H1 (cell line): ENCODE measurements at regions not wholly inside any gene's neighbourhood (a gene's known extent, or its start where the extent isn't known, plus 50 kb on each side); places are given as distances from the start of the nearest gene placed in this dataset.

Experiments
- CTCF ChIA-PET: fragments of 300-600 bp; sonication (Branson Sonifier 250); formaldehyde crosslinking; loops from one replicate; lab custom pipeline; 2021; ENCODE audit not compliant: partially characterized antibody; lab: Charles Lee
- POLR2A ChIA-PET: fragments of 300-600 bp; sonication (Branson Sonifier 250); formaldehyde crosslinking; loops from one replicate; lab custom pipeline; 2021; ENCODE audit warnings: inconsistent platforms; ENCODE audit not compliant: partially characterized antibody; lab: Charles Lee
- DNase-seq, 2 experiments: peaks; one replicate each; pipeline versions ENCODE4 v3.0.0 to v3.0.0-alpha.2; 2010 to 2022; ENCODE audit warnings: low spot score in 2 of 2, low read depth in 1 of 2, mixed read lengths in 1 of 2
- FAIRE-seq: peaks from 2 replicates; lab custom pipeline; 2011; peaks lifted over from hg19 to GRCh38; lab: Jason Lieb, UNC
- H2AFZ ChIP-seq: 2 replicates; pipeline ENCODE4 v1.8.1; 2012; ENCODE audit warnings: low read length, inconsistent platforms
- H2AK5ac ChIP-seq: 2 replicates; pipeline ENCODE4 v1.6.1; 2013; ENCODE audit warnings: low read depth, low read length
- H2BK120ac ChIP-seq: replicated peaks from 2 replicates; pipeline ENCODE3; 2013; ENCODE audit warnings: low read depth, low read length, inconsistent platforms
- H2BK12ac ChIP-seq: 2 replicates; pipeline ENCODE4 v1.6.1; 2013; ENCODE audit warnings: low read depth, low read length
- H2BK15ac ChIP-seq: 2 replicates; pipeline ENCODE4 v1.6.1; 2013; ENCODE audit warnings: low read length
- H2BK20ac ChIP-seq: 2 replicates; pipeline ENCODE4 v1.6.1; 2013; ENCODE audit warnings: low read length
- H2BK5ac ChIP-seq: 2 replicates; pipeline ENCODE4 v1.6.1; 2013; ENCODE audit warnings: low read depth, low read length
- H3K14ac ChIP-seq: 2 replicates; pipeline ENCODE4 v1.6.1; 2013; ENCODE audit warnings: inconsistent platforms; ENCODE audit not compliant: insufficient read length
- H3K18ac ChIP-seq: 2 replicates; pipeline ENCODE4 v1.6.1; 2013; ENCODE audit warnings: low read length; ENCODE audit errors: extremely low read depth
- H3K23ac ChIP-seq: 2 replicates; pipeline ENCODE4 v1.6.1; 2013; ENCODE audit warnings: inconsistent platforms; ENCODE audit not compliant: insufficient read length
- H3K23me2 ChIP-seq: 2 replicates; pipeline ENCODE4 v1.6.1; 2013; ENCODE audit warnings: low read depth, low read length
- H3K27ac ChIP-seq: 2 replicates; pipeline ENCODE4 v1.6.1; 2011; ENCODE audit warnings: low read depth, low read length, inconsistent platforms
- H3K27me3 ChIP-seq, 4 experiments: replicated peaks in 1 of 4; 1 replicate in 1 of 4; 2 replicates in 3 of 4; pipeline versions ENCODE4 v1.6.1 to v1.8.1; 2011 to 2013; ENCODE audit warnings: low read length in 3 of 4, mild to moderate bottlenecking in 3 of 4, inconsistent platforms in 2 of 4, mixed read lengths in 2 of 4, moderate library complexity in 1 of 4; ENCODE audit not compliant: control insufficient read depth in 3 of 4, insufficient read depth in 3 of 4; ENCODE audit errors: extremely low read depth in 1 of 4
- H3K36me3 ChIP-seq, 4 experiments: 2 replicates each; pipeline versions ENCODE4 v1.6.1 to v1.8.1; 2011 to 2013; ENCODE audit warnings: mild to moderate bottlenecking in 4 of 4, low read length in 3 of 4, moderate library complexity in 2 of 4, control low read depth in 1 of 4, inconsistent platforms in 1 of 4; ENCODE audit not compliant: insufficient read depth in 4 of 4, control insufficient read depth in 2 of 4
- H3K4ac ChIP-seq: replicated peaks from 2 replicates; pipeline ENCODE3; 2013; ENCODE audit warnings: low read length, low read depth, mixed read lengths, inconsistent platforms; ENCODE audit not compliant: insufficient read length
- H3K4me1 ChIP-seq, 4 experiments: replicated peaks in 1 of 4; 1 replicate in 1 of 4; 2 replicates in 3 of 4; pipeline versions ENCODE4 v1.6.1 to v1.8.1; 2011 to 2013; ENCODE audit warnings: low read length in 3 of 4, inconsistent platforms in 2 of 4, mixed read lengths in 1 of 4; ENCODE audit not compliant: insufficient read depth in 4 of 4, control insufficient read depth in 3 of 4
- H3K4me2 ChIP-seq, 2 experiments: 2 replicates each; pipeline versions ENCODE4 v1.6.1 to v1.8.1; 2011 to 2013; ENCODE audit warnings: low read depth in 2 of 2, low read length in 2 of 2, control low read depth in 1 of 2, inconsistent platforms in 1 of 2, mild to moderate bottlenecking in 1 of 2; ENCODE audit not compliant: insufficient read depth in 1 of 2
- H3K4me3 ChIP-seq, 4 experiments: fragments of 200-600, 300-600 bp in 1 of 4; sonication (generic), shearing (Covaris generic), sonication (Bioruptor Twin) in 1 of 4; 2 replicates each; pipeline versions ENCODE4 v1.5.1 to v1.8.1; 2011 to 2016; ENCODE audit warnings: low read length in 4 of 4, low read depth in 3 of 4, control low read depth in 2 of 4, inconsistent platforms in 2 of 4, mild to moderate bottlenecking in 2 of 4, mixed read lengths in 1 of 4, moderate library complexity in 1 of 4; ENCODE audit not compliant: insufficient read depth in 2 of 4; ENCODE audit errors: extremely low read depth in 1 of 4
- H3K56ac ChIP-seq: replicated peaks from 2 replicates; pipeline ENCODE3; 2013; ENCODE audit warnings: low read depth, mild to moderate bottlenecking, mixed read lengths, low read length, inconsistent platforms; ENCODE audit not compliant: insufficient read length
- H3K79me1 ChIP-seq: 2 replicates; pipeline ENCODE4 v1.6.1; 2013; ENCODE audit warnings: low read depth, low read length, control low read depth
- H3K79me2 ChIP-seq, 2 experiments: 2 replicates each; pipeline versions ENCODE4 v1.6.1 to v1.8.1; 2012 to 2013; ENCODE audit warnings: low read length in 2 of 2, mild to moderate bottlenecking in 2 of 2, inconsistent platforms in 1 of 2; ENCODE audit not compliant: insufficient read depth in 2 of 2, control insufficient read depth in 1 of 2
- H3K9ac ChIP-seq, 4 experiments: replicated peaks in 1 of 4; 1 replicate in 1 of 4; 2 replicates in 3 of 4; pipeline versions ENCODE4 v1.6.1 to v1.8.1; 2011 to 2013; ENCODE audit warnings: low read depth in 3 of 4, low read length in 3 of 4, control low read depth in 2 of 4, mild to moderate bottlenecking in 2 of 4, moderate library complexity in 2 of 4, inconsistent platforms in 1 of 4; ENCODE audit errors: extremely low read depth in 1 of 4
- H3K9me3 ChIP-seq, 2 experiments: 2 replicates each; pipeline versions ENCODE4 v1.6.1 to v1.8.1; 2012 to 2013; ENCODE audit warnings: mild to moderate bottlenecking in 2 of 2, moderate library complexity in 2 of 2, control low read depth in 1 of 2, inconsistent platforms in 1 of 2, low read depth in 1 of 2, low read length in 1 of 2, mixed read lengths in 1 of 2; ENCODE audit not compliant: insufficient read depth in 2 of 2
- H4K20me1 ChIP-seq, 2 experiments: replicated peaks in 1 of 2; 2 replicates each; pipeline versions ENCODE3 to v1.8.1; 2011 to 2013; ENCODE audit warnings: inconsistent platforms in 2 of 2, low read length in 2 of 2, mild to moderate bottlenecking in 1 of 2; ENCODE audit not compliant: insufficient read depth in 2 of 2, control insufficient read depth in 1 of 2
- H4K5ac ChIP-seq: 2 replicates; pipeline ENCODE4 v1.6.1; 2013; ENCODE audit warnings: low read length, low read depth, mixed read lengths, inconsistent platforms; ENCODE audit not compliant: insufficient read length
- H4K8ac ChIP-seq: 2 replicates; pipeline ENCODE4 v1.8.0; 2013; ENCODE audit warnings: mild to moderate bottlenecking, moderate library complexity, low read length, inconsistent platforms; ENCODE audit not compliant: insufficient read depth; ENCODE audit errors: extremely low read depth
- H4K91ac ChIP-seq: replicated peaks from 2 replicates; pipeline ENCODE3; 2013; ENCODE audit warnings: low read length, mixed read lengths, inconsistent platforms; ENCODE audit not compliant: insufficient read length
- CHD1 ChIP-seq: IDR thresholded peaks from 2 replicates; pipeline ENCODE4 v1.6.1; 2012; ENCODE audit warnings: low read depth, low read length, improper control_type of control experiment
- CHD2 ChIP-seq: IDR thresholded peaks from 2 replicates; pipeline ENCODE4 v1.6.1; 2012; ENCODE audit warnings: low read length, improper control_type of control experiment
- E2F6 ChIP-seq: IDR thresholded peaks from 2 replicates; pipeline ENCODE4 v1.6.1; 2012; ENCODE audit warnings: inconsistent platforms
- EGR1 ChIP-seq: IDR thresholded peaks from 2 replicates; pipeline ENCODE4 v1.6.1; 2011; ENCODE audit warnings: low read depth, low read length, borderline replicate concordance
- EZH2 ChIP-seq: fragments of 200-600 bp; sonication (generic); IDR thresholded peaks from 2 replicates; pipeline ENCODE4 v1.7.1; 2012; ENCODE audit warnings: low read depth, mild to moderate bottlenecking, moderate library complexity, low read length, inconsistent platforms; ENCODE audit not compliant: severe bottlenecking
- KDM5A ChIP-seq: fragments of 200-600 bp; IDR thresholded peaks from 2 replicates; pipeline ENCODE4 v1.7.1; 2012; ENCODE audit warnings: mild to moderate bottlenecking, low read length, inconsistent platforms, mixed read lengths
- NANOG ChIP-seq: IDR thresholded peaks from 2 replicates; pipeline ENCODE4 v1.6.1; 2011; ENCODE audit warnings: low read length, low read depth, mild to moderate bottlenecking, inconsistent platforms; ENCODE audit not compliant: insufficient read depth, poor library complexity, severe bottlenecking
- POU5F1 ChIP-seq: IDR thresholded peaks from 2 replicates; pipeline ENCODE4 v1.6.1; 2011; ENCODE audit warnings: low read depth, mild to moderate bottlenecking, low read length, moderate library complexity
- SIN3A ChIP-seq, 2 experiments: IDR thresholded peaks in 1 of 2; conservative IDR thresholded peaks in 1 of 2; 2 replicates each; pipeline ENCODE4 v1.6.1; 2011 to 2012; ENCODE audit warnings: low read length in 2 of 2, improper control_type of control experiment in 1 of 2, low read depth in 1 of 2, mild to moderate bottlenecking in 1 of 2
- SP4 ChIP-seq: IDR thresholded peaks from 2 replicates; pipeline ENCODE4 v1.6.1; 2012; ENCODE audit warnings: low read length, inconsistent platforms
- TCF12 ChIP-seq: IDR thresholded peaks from 2 replicates; pipeline ENCODE4 v1.6.1; 2011; ENCODE audit warnings: low read depth, mild to moderate bottlenecking, low read length
- WGBS, 2 experiments: shearing (Covaris generic) in 1 of 2; methylation state at CpG; one replicate each; pipeline versions ENCODE4 v1.1.6 to v1.1.7; 2013 to 2015; ENCODE audit warnings: low lambda C conversion rate in 2 of 2, mixed read lengths in 2 of 2, inconsistent platforms in 1 of 2, low coverage in 1 of 2, missing lambda C conversion rate in 1 of 2; ENCODE audit not compliant: insufficient replicate concordance in 2 of 2, insufficient coverage in 1 of 2, insufficient read length in 1 of 2; ENCODE audit errors: extremely low coverage in 1 of 2, missing lambda C conversion rate in 1 of 2; 5-methylcytosine and 5-hydroxymethylcytosine counted together

- no peak for FAIRE-seq
- no peak overlapping the region for H2AK5ac ChIP-seq
- no peak overlapping the region for H3K56ac ChIP-seq
- H4K20me1 ChIP-seq = no peaks in the 10 kb centered on the region
- H4K8ac ChIP-seq = no peak overlapping the region
- CTCF ChIA-PET = interaction anchor here (0.6 to 4.5 kb wide), 30 partner anchors 9 to 1007 kb away, joined by 3 to 29 read pairs (median 4); no protein-coding TSS in a partner anchor
- H3K4me3 ChIP-seq = no peak overlapping the region
- no peak overlapping the region for H2BK12ac ChIP-seq
- no peak for DNase-seq
- POLR2A ChIA-PET = no interaction called here
- no peak overlapping the region for H4K5ac ChIP-seq
- TF ChIP-seq CHD2 (no peak), CHD1 (no peak), TCF12 (no peak), POU5F1 (no peak), KDM5A (no peak), EGR1 (no peak), SIN3A (conservative IDR thresholded peaks at IDR 0.05 in 1 of 2, IDR thresholded peaks at IDR 0.05 in 1 of 2; ENCODE audit: low read depth in 1 of 2, low read length in 2 of 2) (no peak), NANOG (no peak), SP4 (no peak), E2F6 (no peak), EZH2 (no peak)
- TF ChIP-seq, all 59 proteins: peak for 0
- no peak overlapping the region for H2BK5ac ChIP-seq
- no peak overlapping the region for H3K14ac ChIP-seq
- no peaks in the 10 kb centered on the region for H3K36me3 ChIP-seq
- WGBS, 2 experiments = 41% methylated on average over 4 of the region's 4 CpGs; no CpG with 5 or more reads in 1 of the 2 experiments
- H3K9ac ChIP-seq = no peak overlapping the region
- no peak overlapping the region for H2BK20ac ChIP-seq
- no peak overlapping the region for H2BK15ac ChIP-seq
- H3K18ac ChIP-seq = no peak overlapping the region
- H3K23me2 ChIP-seq = no peaks in the 10 kb centered on the region
- no peaks in the 10 kb centered on the region for H3K9me3 ChIP-seq
- H3K4ac ChIP-seq = no peak overlapping the region
- no peak overlapping the region for H2AFZ ChIP-seq
- no peak overlapping the region for H4K91ac ChIP-seq
- H3K4me2 ChIP-seq = no peak overlapping the region
- no peak overlapping the region for H3K23ac ChIP-seq
- H3K79me1 ChIP-seq = no peaks in the 10 kb centered on the region
- H3K27ac ChIP-seq = no peak overlapping the region
- H3K79me2 ChIP-seq = no peaks in the 10 kb centered on the region
- no peak overlapping the region for H2BK120ac ChIP-seq
- no peaks in the 10 kb centered on the region for H3K27me3 ChIP-seq
- H3K4me1 ChIP-seq = no peaks in the 10 kb centered on the region
Observed at GRCh38 chr14:80056497-80056801, 154.9 kb downstream of the DIO2 start.
